ES-I3 (cell line): ENCODE measurements at regions not wholly inside any gene's neighbourhood (a gene's known extent, or its start where the extent isn't known, plus 50 kb on each side); places are given as distances from the start of the nearest gene placed in this dataset.
A peak's percentile ranks its signal among the peaks of the same experiment; 100 is the strongest.

Experiments used
- H3K36me3 ChIP-seq: 2 replicates; pipeline ENCODE4 v1.6.1; 2013; ENCODE audit warnings: mild to moderate bottlenecking, low read length, control low read depth, moderate library complexity; ENCODE audit not compliant: insufficient read depth
- H3K4me1 ChIP-seq: 2 replicates; pipeline ENCODE4 v1.6.1; 2013; ENCODE audit warnings: mild to moderate bottlenecking, control low read depth, low read length; ENCODE audit not compliant: insufficient read depth
- H3K9ac ChIP-seq: 2 replicates; pipeline ENCODE4 v1.6.1; 2013; ENCODE audit warnings: low read depth, mild to moderate bottlenecking, low read length, moderate library complexity
- H3K9me3 ChIP-seq: 2 replicates; pipeline ENCODE4 v1.6.1; 2013; ENCODE audit warnings: mild to moderate bottlenecking, low read length, moderate library complexity; ENCODE audit not compliant: control insufficient read depth, insufficient read depth

GRCh38 chr12:118855858-118856257, 125.5 kb upstream of the SRRM4 start:
- no peaks in the 10 kb centered on the region for H3K9me3 ChIP-seq
- no peaks in the 10 kb centered on the region for H3K36me3 ChIP-seq
- no peak overlapping the region for H3K9ac ChIP-seq
- no peaks in the 10 kb centered on the region for H3K4me1 ChIP-seq

DNA sequence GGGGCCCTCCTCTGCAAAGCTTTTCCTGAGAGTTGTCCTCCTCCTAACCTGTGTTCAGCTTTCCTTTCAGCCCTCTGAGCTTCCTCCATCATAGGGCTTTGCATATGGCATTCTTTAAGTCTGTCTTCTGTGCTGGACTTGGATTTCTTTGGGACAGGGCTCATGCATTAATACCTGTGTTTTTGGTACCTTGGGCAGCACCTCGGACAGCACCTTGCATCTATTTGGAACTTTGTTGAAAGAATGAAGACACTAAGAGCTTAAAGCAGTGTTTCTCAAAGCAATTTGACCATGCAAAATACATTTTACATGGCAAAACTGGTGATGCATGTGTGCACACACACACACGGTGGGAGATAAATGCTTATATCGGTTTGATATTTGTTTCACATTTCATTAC, 115.0 kb upstream of the SRRM4 start:
- H3K36me3 ChIP-seq, result no peaks in the 10 kb centered on the region
- no peak overlapping the region for H3K9ac ChIP-seq
- H3K9me3 ChIP-seq, result no peaks in the 10 kb centered on the region
- H3K4me1 ChIP-seq, result no peaks in the 10 kb centered on the region

- no peaks in the 10 kb centered on the region for H3K9me3 ChIP-seq
- no peaks in the 10 kb centered on the region for H3K36me3 ChIP-seq
- no peak overlapping the region for H3K9ac ChIP-seq
- peaks cover 7% of the 10 kb centered on the region for H3K4me1 ChIP-seq
These were observed 110.8 kb upstream of the SRRM4 start for GRCh38 chr12:118870551-118870950.

DNA sequence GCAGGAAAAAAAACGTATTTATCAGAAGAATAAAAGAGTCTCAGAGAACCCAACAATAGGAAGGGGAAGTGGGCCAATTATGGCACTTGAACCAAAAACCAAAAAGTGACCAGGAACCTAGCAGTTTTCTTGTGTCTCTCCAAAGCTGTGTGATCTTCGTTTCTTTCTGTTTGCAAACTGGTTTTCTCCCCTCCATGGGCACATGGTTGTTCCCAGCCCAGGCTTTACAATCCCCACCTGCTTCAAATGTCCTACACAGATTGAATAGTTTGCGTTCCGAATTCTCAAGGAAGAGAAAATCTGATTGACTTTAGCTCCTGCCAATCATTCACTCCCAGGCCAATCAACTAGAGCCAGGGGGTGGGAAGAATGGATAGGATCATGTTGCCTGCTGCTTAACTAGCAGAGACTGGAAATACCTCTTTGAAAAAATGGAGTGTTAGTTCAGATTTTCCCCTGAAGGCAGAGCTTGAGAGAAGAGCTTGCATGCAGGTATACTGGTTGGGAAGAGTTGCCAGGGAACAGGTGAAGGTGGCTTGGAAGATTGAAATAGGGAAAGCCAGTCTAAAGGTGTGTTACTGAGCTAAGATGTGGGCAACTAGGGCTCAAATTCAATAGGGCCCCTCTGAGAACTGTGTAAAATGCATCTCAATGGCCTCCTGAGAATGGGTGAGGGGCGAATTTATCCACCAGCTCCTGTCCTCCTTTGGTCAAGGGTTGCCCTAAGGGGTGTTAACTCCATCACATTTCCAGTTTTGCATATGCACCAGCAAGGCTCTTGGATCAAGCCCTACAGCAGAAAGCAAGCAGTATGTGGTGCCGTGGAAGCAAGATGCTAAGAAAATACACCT, 106.4 kb upstream of the SRRM4 start:
- Histone ChIP-seq H3K4me1 (peaks cover 18% of the 10 kb centered on the region), H3K9ac (peak overlapping the region; percentile 7; the same call in 1 of the 2 replicates), H3K36me3 (no peaks in the 10 kb centered on the region), H3K9me3 (no peaks in the 10 kb centered on the region)

DNA sequence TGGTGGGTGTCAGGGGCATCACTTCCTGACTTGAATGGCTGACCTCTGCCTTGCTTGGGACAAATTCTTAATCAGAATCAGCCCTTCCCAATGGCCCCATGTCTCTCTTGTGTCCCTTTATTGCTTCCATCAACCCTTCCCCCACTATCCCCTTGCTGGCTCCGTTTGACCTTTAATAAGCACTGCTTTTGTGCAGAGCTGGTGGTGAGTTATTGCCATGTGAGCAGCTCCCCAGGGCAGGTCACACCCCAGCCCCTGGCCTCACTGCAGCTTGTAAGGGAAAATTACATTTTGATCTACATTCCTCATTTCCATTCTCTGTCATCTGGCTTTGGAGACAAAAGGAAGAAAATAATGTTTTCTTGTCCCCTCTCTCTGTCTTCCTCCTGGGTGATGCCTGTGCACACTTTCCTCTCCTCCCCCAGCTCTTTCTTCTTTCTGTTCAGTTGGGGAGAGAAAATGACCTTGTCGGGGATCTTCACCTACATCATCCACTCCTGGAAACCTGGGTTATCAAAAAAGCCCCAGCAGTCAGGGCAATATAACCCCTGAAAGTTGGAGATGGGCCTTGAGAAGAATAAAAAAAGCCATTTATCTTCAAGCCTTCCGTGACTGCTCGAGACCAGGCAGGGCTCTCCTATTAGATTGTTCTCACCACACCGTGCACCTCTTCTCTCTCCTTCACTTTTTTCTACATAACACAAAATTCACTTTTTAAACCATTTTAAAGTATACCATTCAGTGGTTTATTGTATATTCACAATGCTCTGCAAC, 100.4 kb upstream of the SRRM4 start:
- Histone ChIP-seq H3K9ac (no peak overlapping the region), H3K9me3 (no peaks in the 10 kb centered on the region), H3K4me1 (peaks cover 15% of the 10 kb centered on the region), H3K36me3 (no peaks in the 10 kb centered on the region)

DNA sequence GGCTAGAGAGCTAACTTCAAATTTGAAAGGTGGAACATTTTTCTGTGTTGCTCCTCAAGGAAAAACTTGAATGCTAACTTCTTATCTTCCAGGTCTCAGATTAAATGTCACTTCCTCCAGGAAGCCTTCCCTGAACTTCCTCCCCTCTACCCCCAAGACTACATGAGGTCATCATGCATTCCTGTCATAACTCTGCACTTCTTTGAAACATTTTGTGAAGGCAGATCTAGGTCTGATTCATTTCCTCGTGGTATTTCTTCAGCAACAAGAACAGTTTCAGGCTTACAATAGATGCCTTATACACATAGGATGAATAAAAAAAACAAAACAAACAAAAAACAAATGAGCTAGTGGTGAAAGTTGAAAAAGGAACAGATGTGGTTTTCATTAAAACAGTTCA, 97.1 kb upstream of the SRRM4 start:
- Histone ChIP-seq H3K4me1 (peaks cover 7% of the 10 kb centered on the region), H3K9me3 (no peaks in the 10 kb centered on the region), H3K9ac (no peak overlapping the region), H3K36me3 (no peaks in the 10 kb centered on the region)

GRCh38 chr12:118900993-118901392, 80.3 kb upstream of the SRRM4 start:
- H3K4me1 ChIP-seq, result no peaks in the 10 kb centered on the region
- no peaks in the 10 kb centered on the region for H3K36me3 ChIP-seq
- H3K9ac ChIP-seq, result no peak overlapping the region
- no peaks in the 10 kb centered on the region for H3K9me3 ChIP-seq

DNA sequence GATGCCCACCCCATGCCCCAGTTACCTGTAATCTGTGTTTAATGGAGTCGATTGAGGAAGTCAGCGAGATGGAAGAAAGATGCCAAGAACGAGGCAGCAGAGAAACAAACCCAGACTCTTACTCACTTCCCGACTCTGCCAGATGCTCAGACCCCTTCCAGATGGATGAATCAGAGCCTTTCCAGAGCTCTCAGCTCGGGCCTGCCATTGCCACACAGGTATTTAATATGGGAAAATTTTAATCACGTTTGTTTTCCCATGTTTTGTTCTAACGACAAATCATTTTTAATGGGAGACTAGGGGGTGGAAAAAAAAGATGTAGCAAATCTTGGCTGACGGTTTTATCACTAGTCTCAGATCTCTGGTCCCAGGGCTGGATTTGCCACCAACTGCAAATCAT, 72.5 kb upstream of the SRRM4 start:
- no peaks in the 10 kb centered on the region for H3K9me3 ChIP-seq
- H3K4me1 ChIP-seq, result no peaks in the 10 kb centered on the region
- H3K36me3 ChIP-seq, result no peaks in the 10 kb centered on the region
- H3K9ac ChIP-seq, result no peak overlapping the region

DNA sequence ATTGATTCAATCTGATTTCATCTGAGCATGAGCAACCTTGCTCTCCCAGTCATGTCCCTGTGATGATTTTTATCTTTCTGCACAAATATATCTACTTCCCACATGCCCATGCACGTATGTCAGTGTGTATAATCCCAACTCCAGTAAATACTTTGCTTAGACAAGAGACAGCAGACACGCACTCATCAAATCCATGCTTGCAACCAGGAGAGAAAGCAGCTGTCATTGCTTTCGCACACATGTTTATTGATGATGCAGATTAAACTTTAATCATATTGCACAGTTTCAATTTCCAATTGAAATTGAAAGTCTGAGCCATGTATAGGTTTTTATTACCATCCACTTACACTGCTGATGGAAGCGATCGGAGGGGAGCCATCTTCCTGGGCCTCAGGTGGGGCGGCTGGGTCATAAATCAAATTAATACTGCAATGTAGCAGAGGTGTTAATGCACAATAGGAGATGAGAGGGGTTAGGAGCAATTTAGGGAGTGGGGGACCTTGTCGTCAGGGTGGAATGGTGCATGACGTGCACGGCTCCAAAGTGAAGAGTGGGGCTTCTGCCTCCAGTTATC, 68.6 kb upstream of the SRRM4 start:
- no peak overlapping the region for H3K9ac ChIP-seq
- H3K36me3 ChIP-seq, result no peaks in the 10 kb centered on the region
- H3K9me3 ChIP-seq, result no peaks in the 10 kb centered on the region
- H3K4me1 ChIP-seq, result no peaks in the 10 kb centered on the region

- Histone ChIP-seq H3K9me3 (no peaks in the 10 kb centered on the region), H3K4me1 (no peaks in the 10 kb centered on the region), H3K9ac (no peak overlapping the region), H3K36me3 (no peaks in the 10 kb centered on the region)
These were observed 59.6 kb upstream of the SRRM4 start for GRCh38 chr12:118921761-118922160.

GRCh38 chr12:118922405-118922804, 58.9 kb upstream of the SRRM4 start:
- no peaks in the 10 kb centered on the region for H3K36me3 ChIP-seq
- H3K9ac ChIP-seq, result no peak overlapping the region

DNA sequence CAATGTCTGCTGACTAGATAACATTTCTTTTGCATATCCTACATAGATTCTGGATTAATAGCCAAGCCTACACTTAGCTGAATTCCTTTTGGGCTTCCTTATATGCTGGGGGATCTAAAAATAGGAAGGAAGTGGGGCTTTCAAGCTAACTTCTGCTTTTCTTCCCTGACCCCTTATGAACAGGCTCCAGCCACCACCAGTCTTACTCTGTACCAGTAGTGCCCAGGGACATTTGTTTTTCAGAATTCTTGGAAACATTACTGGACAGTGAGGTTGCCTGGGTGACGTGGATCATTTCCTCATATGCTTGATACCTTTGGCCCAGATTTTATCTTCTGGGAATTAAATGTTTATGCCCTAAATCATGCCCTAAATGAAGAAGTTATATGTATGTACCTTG, 55.9 kb upstream of the SRRM4 start:
- Histone ChIP-seq H3K9me3 (no peaks in the 10 kb centered on the region), H3K36me3 (no peaks in the 10 kb centered on the region), H3K4me1 (no peaks in the 10 kb centered on the region), H3K9ac (no peak overlapping the region)

More at GRCh38 chr12:118922405-118922804, 58.9 kb upstream of the SRRM4 start:
- H3K9me3 ChIP-seq, result no peaks in the 10 kb centered on the region
- no peaks in the 10 kb centered on the region for H3K4me1 ChIP-seq

DNA sequence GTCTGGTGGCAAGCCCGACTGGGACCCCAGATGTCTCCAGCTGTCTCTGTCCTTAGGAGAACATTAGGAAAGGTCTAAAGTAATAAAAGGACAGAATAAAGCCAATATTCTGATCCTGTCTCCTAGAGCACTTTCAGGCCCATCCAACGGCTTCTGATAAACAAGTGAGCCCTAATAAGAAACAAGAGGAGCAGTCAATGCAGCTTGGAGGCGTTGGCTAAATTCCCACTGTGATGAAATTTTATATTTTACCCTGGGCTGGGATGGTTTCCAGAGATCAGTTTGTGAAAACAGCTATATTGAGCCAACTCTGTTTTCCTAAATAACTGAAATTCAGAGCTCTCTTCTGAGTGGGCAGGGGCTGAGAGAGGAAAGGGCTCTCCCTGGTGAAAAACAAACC, 55.5 kb upstream of the SRRM4 start:
- Histone ChIP-seq H3K9me3 (no peaks in the 10 kb centered on the region), H3K4me1 (no peaks in the 10 kb centered on the region), H3K36me3 (no peaks in the 10 kb centered on the region), H3K9ac (no peak overlapping the region)
